Body of pancreas (tissue), 4 donors: ENCODE measurements at regions not wholly inside any gene's neighbourhood (a gene's known extent, or its start where the extent isn't known, plus 50 kb on each side); places are given as distances from the start of the nearest gene placed in this dataset.

Experiments
- POLR2A ChIP-seq, 3 donors: fragments of 450-650 bp; IDR thresholded peaks; one replicate each; pipeline ENCODE4 v1.6.1; 2016; ENCODE audit warnings: antibody characterized with exemption in 3 of 3, mild to moderate bottlenecking in 2 of 3
- TF ChIP-seq, protein P1 (sequence below), 7 experiments: fragments of 450-650 bp in 4 of 7; fragments of 200-600 bp in 3 of 7; sonication (generic) in 3 of 7; IDR thresholded peaks; one replicate each; pipeline ENCODE4 v1.5.1; 2016 to 2019; ENCODE audit warnings: antibody characterized with exemption in 7 of 7

DNA sequence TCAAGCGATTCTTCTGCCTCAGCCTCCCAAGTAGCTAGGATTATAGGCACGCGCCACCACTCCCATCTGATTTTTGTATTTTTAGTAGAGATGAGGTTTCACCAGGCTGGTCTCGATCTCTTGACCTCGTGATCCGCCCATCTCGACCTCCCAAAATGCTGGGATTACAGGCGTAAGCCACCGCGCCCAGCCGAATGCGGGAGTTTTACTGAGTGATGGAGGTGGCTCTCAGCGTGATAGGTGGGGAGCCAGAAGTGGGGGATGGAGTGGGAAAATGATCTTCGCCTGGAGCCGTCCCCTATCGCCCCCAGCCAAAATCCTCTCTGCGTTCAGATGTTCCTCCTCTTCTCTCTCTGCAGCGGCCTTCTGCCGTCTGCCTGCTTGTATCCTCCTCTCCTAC, 348.4 kb upstream of the NPSR1 start:
- TF ChIP-seq, protein P1, sequence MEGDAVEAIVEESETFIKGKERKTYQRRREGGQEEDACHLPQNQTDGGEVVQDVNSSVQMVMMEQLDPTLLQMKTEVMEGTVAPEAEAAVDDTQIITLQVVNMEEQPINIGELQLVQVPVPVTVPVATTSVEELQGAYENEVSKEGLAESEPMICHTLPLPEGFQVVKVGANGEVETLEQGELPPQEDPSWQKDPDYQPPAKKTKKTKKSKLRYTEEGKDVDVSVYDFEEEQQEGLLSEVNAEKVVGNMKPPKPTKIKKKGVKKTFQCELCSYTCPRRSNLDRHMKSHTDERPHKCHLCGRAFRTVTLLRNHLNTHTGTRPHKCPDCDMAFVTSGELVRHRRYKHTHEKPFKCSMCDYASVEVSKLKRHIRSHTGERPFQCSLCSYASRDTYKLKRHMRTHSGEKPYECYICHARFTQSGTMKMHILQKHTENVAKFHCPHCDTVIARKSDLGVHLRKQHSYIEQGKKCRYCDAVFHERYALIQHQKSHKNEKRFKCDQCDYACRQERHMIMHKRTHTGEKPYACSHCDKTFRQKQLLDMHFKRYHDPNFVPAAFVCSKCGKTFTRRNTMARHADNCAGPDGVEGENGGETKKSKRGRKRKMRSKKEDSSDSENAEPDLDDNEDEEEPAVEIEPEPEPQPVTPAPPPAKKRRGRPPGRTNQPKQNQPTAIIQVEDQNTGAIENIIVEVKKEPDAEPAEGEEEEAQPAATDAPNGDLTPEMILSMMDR (IDR thresholded peaks at IDR 0.05) = no peak
- TF ChIP-seq POLR2A (IDR thresholded peaks at IDR 0.05) = no peak
